AG09309 (cell line): ENCODE measurements at regions not wholly inside any gene's neighbourhood (a gene's known extent, or its start where the extent isn't known, plus 50 kb on each side); places are given as distances from the start of the nearest gene placed in this dataset.

ENCODE experiments used
- DNase-seq: peaks from one replicate; pipeline ENCODE4 v3.0.0-alpha.2; 2010; ENCODE audit warnings: low read depth
- H3K4me3 ChIP-seq: 2 replicates; pipeline ENCODE4 v1.5.1; 2011; ENCODE audit warnings: mild to moderate bottlenecking, low read depth, low read length, moderate library complexity; ENCODE audit not compliant: control insufficient read depth
- TF ChIP-seq, protein P1 (sequence below): IDR thresholded peaks from 2 replicates; pipeline ENCODE4 v1.5.1; 2011; ENCODE audit warnings: mild to moderate bottlenecking, low read depth, low read length, inconsistent platforms; ENCODE audit not compliant: insufficient read depth, control insufficient read depth; ENCODE audit errors: missing control alignments

DNA sequence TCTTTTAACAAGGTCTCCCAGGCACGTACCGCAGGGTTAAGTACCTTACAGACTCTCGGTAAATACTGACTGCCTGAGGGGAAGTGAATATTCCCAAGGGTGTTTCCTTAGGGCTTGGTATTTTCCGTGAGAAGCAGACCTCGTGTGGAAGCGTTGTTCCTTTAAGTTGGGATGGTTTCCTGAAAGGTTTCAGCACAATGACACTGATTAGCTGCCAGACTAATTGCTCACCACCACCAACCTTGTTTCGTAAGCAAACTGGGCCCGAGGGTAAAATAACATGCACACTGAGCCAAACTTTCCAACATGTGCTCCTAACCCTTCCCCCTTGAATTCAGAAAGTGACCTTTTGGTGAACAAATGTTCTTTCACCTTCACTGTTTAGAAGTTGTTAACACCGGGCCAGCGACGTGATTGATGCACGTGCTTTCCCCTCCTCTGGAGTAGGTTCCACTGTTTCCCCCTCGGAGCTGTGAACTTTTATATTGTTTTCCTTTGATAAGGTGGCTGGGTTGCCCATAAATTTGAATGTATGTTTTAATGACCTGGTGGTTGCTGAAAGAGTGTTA lies 128.1 kb upstream of the RPS23 start:
- TF ChIP-seq, protein P1, sequence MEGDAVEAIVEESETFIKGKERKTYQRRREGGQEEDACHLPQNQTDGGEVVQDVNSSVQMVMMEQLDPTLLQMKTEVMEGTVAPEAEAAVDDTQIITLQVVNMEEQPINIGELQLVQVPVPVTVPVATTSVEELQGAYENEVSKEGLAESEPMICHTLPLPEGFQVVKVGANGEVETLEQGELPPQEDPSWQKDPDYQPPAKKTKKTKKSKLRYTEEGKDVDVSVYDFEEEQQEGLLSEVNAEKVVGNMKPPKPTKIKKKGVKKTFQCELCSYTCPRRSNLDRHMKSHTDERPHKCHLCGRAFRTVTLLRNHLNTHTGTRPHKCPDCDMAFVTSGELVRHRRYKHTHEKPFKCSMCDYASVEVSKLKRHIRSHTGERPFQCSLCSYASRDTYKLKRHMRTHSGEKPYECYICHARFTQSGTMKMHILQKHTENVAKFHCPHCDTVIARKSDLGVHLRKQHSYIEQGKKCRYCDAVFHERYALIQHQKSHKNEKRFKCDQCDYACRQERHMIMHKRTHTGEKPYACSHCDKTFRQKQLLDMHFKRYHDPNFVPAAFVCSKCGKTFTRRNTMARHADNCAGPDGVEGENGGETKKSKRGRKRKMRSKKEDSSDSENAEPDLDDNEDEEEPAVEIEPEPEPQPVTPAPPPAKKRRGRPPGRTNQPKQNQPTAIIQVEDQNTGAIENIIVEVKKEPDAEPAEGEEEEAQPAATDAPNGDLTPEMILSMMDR = no peak
- DNase-seq = peak; percentile 72
- no peak overlapping the region for H3K4me3 ChIP-seq

DNA sequence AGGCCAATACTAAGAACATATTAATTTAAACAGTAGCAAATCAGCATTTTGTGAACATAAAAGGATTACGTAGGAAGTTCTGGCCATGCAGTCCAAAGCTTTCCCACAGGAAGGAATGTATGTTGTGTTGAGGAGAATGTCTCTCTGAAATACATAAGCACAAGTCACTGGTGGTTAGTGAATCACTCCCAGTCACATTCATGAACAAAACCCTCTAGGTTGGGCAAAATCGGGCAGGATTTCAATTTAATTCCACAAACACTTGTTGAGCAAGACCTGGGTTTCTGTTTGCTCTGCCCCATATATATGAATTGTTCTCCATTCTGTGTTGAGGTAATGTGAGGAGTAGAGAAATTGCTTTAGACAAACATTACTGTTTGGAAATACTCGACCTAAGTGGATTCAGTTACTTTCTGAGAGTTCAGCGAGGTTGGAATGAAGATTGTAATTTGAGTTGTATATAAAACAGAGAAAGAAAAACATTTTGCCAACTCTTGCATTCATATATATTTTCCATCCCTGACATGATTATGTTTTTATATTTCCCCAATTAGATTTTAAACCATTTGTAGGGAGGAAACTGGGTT lies 127.6 kb upstream of the RPS23 start:
- H3K4me3 ChIP-seq = no peak overlapping the region
- TF ChIP-seq, protein P1 = no peak
- DNase-seq = peak; percentile 94

DNA sequence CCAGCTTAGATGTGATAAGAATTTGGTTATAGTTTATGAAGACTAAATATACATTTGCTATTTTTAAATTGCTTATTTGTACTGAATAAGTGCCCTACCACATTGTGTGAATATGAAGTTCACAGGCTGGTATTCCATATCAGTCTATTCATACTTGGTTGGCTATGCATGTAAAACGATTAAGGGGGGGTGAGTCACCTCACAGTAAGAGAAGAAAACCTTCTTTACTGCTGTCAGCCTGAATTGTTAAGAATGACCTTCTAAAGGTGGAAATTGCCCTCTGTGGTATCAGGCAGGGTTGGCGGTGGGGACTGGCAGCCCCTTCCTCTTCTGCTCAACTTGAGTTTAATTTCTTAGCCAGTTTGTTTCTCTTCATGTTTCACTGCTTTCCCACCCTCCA lies 127.0 kb upstream of the RPS23 start:
- H3K4me3 ChIP-seq = no peak overlapping the region
- DNase-seq = no peak
- TF ChIP-seq, protein P1 = no peak

DNA sequence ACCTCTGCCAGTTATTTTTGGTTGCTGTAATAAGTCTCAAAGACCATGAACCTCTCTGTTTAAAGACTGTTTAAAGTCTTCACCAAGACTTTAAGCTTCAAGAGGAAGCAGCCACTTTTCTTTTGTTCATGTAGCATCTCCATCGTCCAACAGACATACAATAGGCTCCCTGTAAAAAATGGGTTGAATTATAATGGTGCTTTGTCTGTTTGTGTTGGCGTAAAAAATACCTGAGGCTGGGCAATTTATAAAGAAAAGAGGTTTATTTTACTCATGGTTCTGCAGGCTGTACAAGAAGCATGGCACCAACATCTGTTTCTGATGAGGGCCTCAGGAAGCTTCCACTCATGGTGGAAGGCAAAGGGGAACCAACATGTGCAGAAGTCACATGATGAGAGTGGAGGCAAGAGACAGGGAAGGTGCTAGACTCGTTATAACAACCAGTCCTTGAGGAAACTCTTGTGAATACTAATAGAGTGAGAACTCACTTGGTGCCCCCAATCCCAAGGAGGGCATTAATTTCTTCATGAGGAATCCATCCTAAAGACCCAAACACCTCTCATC lies 126.3 kb upstream of the RPS23 start:
- TF ChIP-seq, protein P1 = no peak

DNA sequence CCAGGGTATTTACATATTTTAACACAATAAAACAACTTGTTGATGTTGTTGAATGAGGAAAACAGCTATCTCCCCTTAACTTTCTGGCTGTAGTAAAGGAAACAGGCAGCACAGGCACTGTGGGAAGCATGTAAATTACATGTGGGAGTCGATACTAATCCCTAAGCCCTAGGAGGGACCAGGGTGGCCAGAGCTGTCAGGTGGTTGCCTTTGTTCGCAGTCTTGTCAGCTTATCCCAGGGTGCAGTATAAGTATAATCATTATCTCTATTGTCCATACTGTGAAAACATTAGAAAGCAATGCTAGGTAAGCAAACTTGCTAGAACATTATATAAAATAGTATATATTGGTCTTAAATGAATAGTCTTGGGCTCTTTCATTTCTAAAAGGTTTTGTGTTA lies 125.6 kb upstream of the RPS23 start:
- DNase-seq = no peak
- H3K4me3 ChIP-seq = no peak overlapping the region
- TF ChIP-seq, protein P1 = no peak

More for the DNA sequence above, 126.3 kb upstream of the RPS23 start:
- DNase-seq = no peak
- H3K4me3 ChIP-seq = no peak overlapping the region

DNA sequence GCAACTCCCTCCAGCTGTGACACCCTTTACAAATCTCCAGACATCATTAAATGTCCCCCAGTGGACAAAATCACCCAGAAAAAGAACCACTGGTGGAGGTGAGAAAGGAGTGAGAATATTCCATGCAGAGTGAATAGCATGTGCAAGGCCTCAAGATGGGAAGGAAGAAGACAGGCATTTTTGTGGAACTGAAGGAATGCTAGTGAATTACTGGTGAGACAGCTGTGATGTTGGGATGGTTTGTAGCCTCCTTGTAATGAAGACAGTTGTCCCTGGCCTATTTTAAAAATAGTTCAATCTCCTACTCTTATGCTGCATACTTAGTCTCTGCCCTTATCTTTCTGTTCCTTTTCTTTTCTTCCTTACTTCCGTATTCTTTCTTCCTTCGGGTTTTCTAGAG lies 124.9 kb upstream of the RPS23 start:
- TF ChIP-seq, protein P1 = no peak
- H3K4me3 ChIP-seq = no peak overlapping the region
- no peak for DNase-seq
